ENCODE measurements at regions not wholly inside any gene's neighbourhood (a gene's known extent, or its start where the extent isn't known, plus 50 kb on each side); places are given as distances from the start of the nearest gene placed in this dataset.
A peak's percentile ranks its signal among the peaks of the same experiment; 100 is the strongest.

DNA sequence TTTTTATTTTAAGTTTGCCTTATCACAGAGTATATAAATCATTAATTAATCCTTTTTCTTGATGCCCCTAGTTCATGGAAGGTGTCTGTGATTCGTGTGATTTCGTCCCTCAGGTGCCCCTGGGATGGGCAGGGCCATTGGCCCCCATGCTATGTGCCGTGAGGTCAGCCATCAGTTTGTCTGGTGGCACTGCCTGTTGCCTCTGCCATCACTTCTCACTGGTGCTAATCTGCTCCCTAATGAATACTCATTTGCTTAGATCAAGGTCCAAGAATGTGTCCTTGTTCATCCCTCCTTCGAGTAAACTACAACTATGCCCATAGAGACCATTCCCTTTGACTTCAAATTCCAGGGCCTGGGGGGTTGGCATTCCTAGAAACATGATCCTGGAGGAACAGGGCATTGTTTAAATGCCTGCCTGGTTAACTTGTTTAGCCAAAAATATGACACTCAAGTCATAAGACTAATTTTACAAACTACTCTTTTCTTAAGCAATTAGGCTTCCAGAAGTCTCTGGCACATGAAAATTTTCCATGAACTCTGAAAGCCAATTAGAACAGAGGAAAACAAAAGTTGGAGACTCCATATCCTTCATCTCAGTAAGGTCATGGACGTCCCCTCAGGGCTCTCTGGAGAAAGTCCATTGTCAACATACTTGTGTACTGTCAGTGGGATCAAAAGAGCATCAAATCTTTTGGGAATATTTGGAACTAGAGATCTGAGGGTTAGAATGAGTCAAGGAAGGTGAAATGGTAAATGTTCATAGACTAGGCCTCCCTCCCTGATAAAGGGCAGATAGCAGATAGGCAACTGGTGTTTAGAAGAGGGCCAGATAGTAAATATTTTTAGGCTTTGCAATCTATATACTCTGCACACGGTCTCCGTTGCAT lies 90.9 kb upstream of the PLXNC1 start:
- H3K9me3 ChIP-seq (ENCODE audit: insufficient read depth, low read depth, low read length), result no peaks in the 10 kb centered on the region
- no peaks in the 10 kb centered on the region for H3K27me3 ChIP-seq (ENCODE audit: insufficient read depth, low read length)
- H3K36me3 ChIP-seq (ENCODE audit: insufficient read depth, low read length), result no peaks in the 10 kb centered on the region
- no peak for TF ChIP-seq EZH2 (IDR thresholded peaks at IDR 0.05; ENCODE audit: insufficient read depth, low read length)
- TF ChIP-seq, protein P1, sequence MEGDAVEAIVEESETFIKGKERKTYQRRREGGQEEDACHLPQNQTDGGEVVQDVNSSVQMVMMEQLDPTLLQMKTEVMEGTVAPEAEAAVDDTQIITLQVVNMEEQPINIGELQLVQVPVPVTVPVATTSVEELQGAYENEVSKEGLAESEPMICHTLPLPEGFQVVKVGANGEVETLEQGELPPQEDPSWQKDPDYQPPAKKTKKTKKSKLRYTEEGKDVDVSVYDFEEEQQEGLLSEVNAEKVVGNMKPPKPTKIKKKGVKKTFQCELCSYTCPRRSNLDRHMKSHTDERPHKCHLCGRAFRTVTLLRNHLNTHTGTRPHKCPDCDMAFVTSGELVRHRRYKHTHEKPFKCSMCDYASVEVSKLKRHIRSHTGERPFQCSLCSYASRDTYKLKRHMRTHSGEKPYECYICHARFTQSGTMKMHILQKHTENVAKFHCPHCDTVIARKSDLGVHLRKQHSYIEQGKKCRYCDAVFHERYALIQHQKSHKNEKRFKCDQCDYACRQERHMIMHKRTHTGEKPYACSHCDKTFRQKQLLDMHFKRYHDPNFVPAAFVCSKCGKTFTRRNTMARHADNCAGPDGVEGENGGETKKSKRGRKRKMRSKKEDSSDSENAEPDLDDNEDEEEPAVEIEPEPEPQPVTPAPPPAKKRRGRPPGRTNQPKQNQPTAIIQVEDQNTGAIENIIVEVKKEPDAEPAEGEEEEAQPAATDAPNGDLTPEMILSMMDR (IDR thresholded peaks at IDR 0.05; ENCODE audit: insufficient read depth, low read depth, low read length), result no peak
- H3K4me3 ChIP-seq (ENCODE audit: insufficient read depth, low read depth, low read length), result no peak overlapping the region
- DNase-seq (ENCODE audit: low read depth) (peak; percentile 42), FAIRE-seq (no peak)
- H3K9me3 Mint-ChIP-seq (ENCODE audit: unreplicated experiment), result no peaks in the 10 kb centered on the region
- H2AFZ ChIP-seq (ENCODE audit: low read depth, low read length), result no peak overlapping the region
- no peaks in the 10 kb centered on the region for H4K20me1 ChIP-seq (ENCODE audit: insufficient read depth, low read length)
- H3K27ac ChIP-seq (ENCODE audit: low read depth, low read length), result no peak overlapping the region
- H3K27ac Mint-ChIP-seq (ENCODE audit: unreplicated experiment), result no peak overlapping the region
- no peak overlapping the region for H3K4me2 ChIP-seq (ENCODE audit: low read length)
- no peak overlapping the region for H3K9ac ChIP-seq (ENCODE audit: low read length)
- H3K4me3 Mint-ChIP-seq (ENCODE audit: unreplicated experiment), result no peak overlapping the region
- H3K4me1 Mint-ChIP-seq (ENCODE audit: low read depth, unreplicated experiment), result peaks cover 14% of the 10 kb centered on the region
- H3K36me3 Mint-ChIP-seq (ENCODE audit: low read depth, unreplicated experiment), result no peaks in the 10 kb centered on the region
- H3K4me1 ChIP-seq (ENCODE audit: insufficient read depth, low read length), result peaks cover 7% of the 10 kb centered on the region
- peaks cover 5% of the 10 kb centered on the region for H3K27me3 Mint-ChIP-seq (ENCODE audit: low read depth, unreplicated experiment)
- no peaks in the 10 kb centered on the region for H3K79me2 ChIP-seq (ENCODE audit: insufficient read depth, low read length)

DNA sequence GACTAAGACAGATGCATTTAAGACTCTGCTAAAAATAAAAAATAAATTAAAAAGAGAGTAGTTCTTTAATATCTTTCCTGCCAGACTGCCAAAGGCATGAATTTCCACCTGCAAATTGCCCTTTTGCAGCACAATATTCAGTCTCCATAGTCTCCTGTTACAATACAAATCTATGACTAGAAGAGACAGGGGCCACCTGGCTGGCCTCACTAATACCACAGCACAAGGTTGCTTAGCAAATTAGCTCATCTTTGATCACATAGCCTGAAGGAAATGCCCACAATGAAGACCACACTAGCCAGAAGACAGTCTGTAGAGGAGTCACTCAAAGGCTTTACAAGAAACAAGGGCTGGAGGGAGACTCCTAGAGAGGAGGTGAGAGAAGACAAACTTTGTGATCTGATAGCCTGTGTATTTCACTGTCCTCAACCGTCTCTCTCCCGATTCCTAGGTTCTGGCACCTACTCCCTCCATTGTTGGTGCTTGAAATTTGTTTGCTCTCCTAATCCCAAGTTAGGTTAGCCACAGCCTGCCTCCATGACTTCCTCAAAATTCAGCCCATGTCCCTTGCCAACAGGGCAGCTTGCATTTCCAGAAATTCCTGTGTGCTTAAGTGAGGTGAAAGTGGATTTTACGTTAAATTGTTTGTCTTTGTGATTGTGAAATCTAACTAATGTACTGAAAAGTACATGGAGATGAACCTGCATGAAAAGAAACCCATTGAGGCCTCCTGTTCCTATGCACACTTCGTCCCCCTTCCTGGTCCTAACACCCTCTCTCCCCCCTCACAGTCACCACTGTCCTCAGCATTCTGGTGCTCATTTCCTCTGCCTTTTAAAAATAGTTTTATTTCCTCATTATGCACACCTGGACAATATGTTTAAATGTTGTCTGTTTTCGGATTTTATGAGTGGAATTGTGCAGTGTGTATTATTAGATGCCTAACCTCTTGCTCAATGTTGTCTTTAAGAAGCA lies 88.7 kb upstream of the PLXNC1 start:
- peaks cover 6% of the 10 kb centered on the region for H3K4me1 Mint-ChIP-seq (ENCODE audit: low read depth, unreplicated experiment)
- FAIRE-seq (no peak), DNase-seq (ENCODE audit: low read depth) (no peak)
- H3K4me3 Mint-ChIP-seq (ENCODE audit: unreplicated experiment), result no peak overlapping the region
- no peak overlapping the region for H3K27ac Mint-ChIP-seq (ENCODE audit: unreplicated experiment)
- Histone ChIP-seq H3K9me3 (ENCODE audit: insufficient read depth, low read depth, low read length) (no peaks in the 10 kb centered on the region), H3K4me3 (ENCODE audit: insufficient read depth, low read depth, low read length) (no peak overlapping the region), H3K27me3 (ENCODE audit: insufficient read depth, low read length) (no peaks in the 10 kb centered on the region), H3K4me1 (ENCODE audit: insufficient read depth, low read length) (no peaks in the 10 kb centered on the region), H4K20me1 (ENCODE audit: insufficient read depth, low read length) (no peaks in the 10 kb centered on the region), H3K36me3 (ENCODE audit: insufficient read depth, low read length) (no peaks in the 10 kb centered on the region), H3K9ac (ENCODE audit: low read length) (no peak overlapping the region), H3K4me2 (ENCODE audit: low read length) (no peak overlapping the region), H3K79me2 (ENCODE audit: insufficient read depth, low read length) (no peaks in the 10 kb centered on the region), H3K27ac (ENCODE audit: low read depth, low read length) (no peak overlapping the region), H2AFZ (ENCODE audit: low read depth, low read length) (no peak overlapping the region)
- TF ChIP-seq EZH2 (IDR thresholded peaks at IDR 0.05; ENCODE audit: insufficient read depth, low read length), result no peak
- TF ChIP-seq, protein P1 (IDR thresholded peaks at IDR 0.05; ENCODE audit: insufficient read depth, low read depth, low read length), result no peak
- peaks cover 2% of the 10 kb centered on the region for H3K9me3 Mint-ChIP-seq (ENCODE audit: unreplicated experiment)
- peaks cover 6% of the 10 kb centered on the region for H3K27me3 Mint-ChIP-seq (ENCODE audit: low read depth, unreplicated experiment)
- no peaks in the 10 kb centered on the region for H3K36me3 Mint-ChIP-seq (ENCODE audit: low read depth, unreplicated experiment)
